Activated T-helper 17 cell treated with anti-CD3 and anti-CD28 coated beads, Interleukin-2, amount 50 U/mL, for 72 hours (primary cell): ENCODE measurements at regions not wholly inside any gene's neighbourhood (a gene's known extent, or its start where the extent isn't known, plus 50 kb on each side); places are given as distances from the start of the nearest gene placed in this dataset.
"Not testable (repeated sequence)": the region's sequence is repeated elsewhere in the genome, so short reads cannot be mapped to it uniquely, and the experiment has no call there.

Experiments
- ATAC-seq: fragments of 150-1000 bp; cut with Tn5 transposase; replicated peaks from 2 replicates; pipeline ENCODE4 v1.10.0; 2021; ENCODE audit warnings: mild to moderate bottlenecking, moderate library complexity
- H3K27ac Mint-ChIP-seq: one replicate; pipeline ENCODE4 v1.8.0; 2022; ENCODE audit warnings: mixed read lengths
- H3K27me3 Mint-ChIP-seq: one replicate; pipeline ENCODE4 v1.8.0; 2022; ENCODE audit warnings: mixed read lengths
- H3K36me3 Mint-ChIP-seq: one replicate; pipeline ENCODE4 v1.8.0; 2022; ENCODE audit warnings: low read depth, mild to moderate bottlenecking, mixed read lengths
- H3K4me1 Mint-ChIP-seq: one replicate; pipeline ENCODE4 v1.8.0; 2022; ENCODE audit warnings: mixed read lengths
- H3K4me3 Mint-ChIP-seq: one replicate; pipeline ENCODE4 v1.8.0; 2022; ENCODE audit warnings: mild to moderate bottlenecking, mixed read lengths
- H3K9me3 Mint-ChIP-seq: one replicate; pipeline ENCODE4 v1.8.0; 2022; ENCODE audit warnings: mixed read lengths

GRCh38 chr12:28023156-28023887 lies 50.8 kb upstream of the PTHLH start:
- no peaks in the 10 kb centered on the region for H3K9me3 Mint-ChIP-seq
- H3K36me3 Mint-ChIP-seq: no peaks in the 10 kb centered on the region
- H3K4me1 Mint-ChIP-seq: no peaks in the 10 kb centered on the region
- peaks cover 4% of the 10 kb centered on the region for H3K27me3 Mint-ChIP-seq
- no peak overlapping the region for H3K27ac Mint-ChIP-seq
- peak; percentile 45 for ATAC-seq
- H3K4me3 Mint-ChIP-seq: no peak overlapping the region

GRCh38 chr12:28024231-28024995 lies 51.9 kb upstream of the PTHLH start:
- H3K27ac Mint-ChIP-seq: no peak overlapping the region
- ATAC-seq: no peak

GRCh38 chr12:28025821-28026505 lies 53.4 kb upstream of the PTHLH start:
- Mint-ChIP-seq H3K27ac (peak overlapping the region; percentile 31), H3K4me1 (no peaks in the 10 kb centered on the region), H3K27me3 (peaks cover 4% of the 10 kb centered on the region)

More at GRCh38 chr12:28024231-28024995, 51.9 kb upstream of the PTHLH start:
- peaks cover 4% of the 10 kb centered on the region for H3K27me3 Mint-ChIP-seq
- H3K4me1 Mint-ChIP-seq: no peaks in the 10 kb centered on the region
- H3K4me3 Mint-ChIP-seq: no peak overlapping the region
- H3K9me3 Mint-ChIP-seq: no peaks in the 10 kb centered on the region
- H3K36me3 Mint-ChIP-seq: no peaks in the 10 kb centered on the region

GRCh38 chr12:28026701-28027100 lies 54.2 kb upstream of the PTHLH start:
- H3K36me3 Mint-ChIP-seq: no peaks in the 10 kb centered on the region
- peaks cover 4% of the 10 kb centered on the region for H3K27me3 Mint-ChIP-seq

More at GRCh38 chr12:28025821-28026505, 53.4 kb upstream of the PTHLH start:
- Mint-ChIP-seq H3K36me3 (no peaks in the 10 kb centered on the region), H3K4me3 (no peak overlapping the region), H3K9me3 (no peaks in the 10 kb centered on the region)
- no peak for ATAC-seq

GRCh38 chr12:28027328-28027727 lies 54.8 kb upstream of the PTHLH start:
- H3K36me3 Mint-ChIP-seq: no peaks in the 10 kb centered on the region

More at GRCh38 chr12:28026701-28027100, 54.2 kb upstream of the PTHLH start:
- ATAC-seq: no peak
- H3K4me3 Mint-ChIP-seq: no peak overlapping the region
- no peak overlapping the region for H3K27ac Mint-ChIP-seq
- no peaks in the 10 kb centered on the region for H3K4me1 Mint-ChIP-seq
- no peaks in the 10 kb centered on the region for H3K9me3 Mint-ChIP-seq

GRCh38 chr12:28027947-28028724 lies 55.6 kb upstream of the PTHLH start:
- H3K4me3 Mint-ChIP-seq: no peak overlapping the region
- no peaks in the 10 kb centered on the region for H3K9me3 Mint-ChIP-seq
- H3K4me1 Mint-ChIP-seq: no peaks in the 10 kb centered on the region
- no peaks in the 10 kb centered on the region for H3K36me3 Mint-ChIP-seq
- no peak overlapping the region for H3K27ac Mint-ChIP-seq
- peaks cover 4% of the 10 kb centered on the region for H3K27me3 Mint-ChIP-seq
- ATAC-seq: no peak

More at GRCh38 chr12:28027328-28027727, 54.8 kb upstream of the PTHLH start:
- Mint-ChIP-seq H3K4me1 (no peaks in the 10 kb centered on the region), H3K4me3 (no peak overlapping the region), H3K27ac (no peak overlapping the region), H3K9me3 (no peaks in the 10 kb centered on the region), H3K27me3 (peaks cover 4% of the 10 kb centered on the region)
- no peak for ATAC-seq

GRCh38 chr12:28032811-28033537 lies 60.4 kb upstream of the PTHLH start:
- H3K36me3 Mint-ChIP-seq: no peaks in the 10 kb centered on the region
- no peak overlapping the region for H3K27ac Mint-ChIP-seq
- no peak overlapping the region for H3K4me3 Mint-ChIP-seq
- no peaks in the 10 kb centered on the region for H3K4me1 Mint-ChIP-seq
- no peaks in the 10 kb centered on the region for H3K27me3 Mint-ChIP-seq
- no peaks in the 10 kb centered on the region for H3K9me3 Mint-ChIP-seq
- ATAC-seq: peak; percentile 38

GRCh38 chr12:28033538-28033915 lies 61.0 kb upstream of the PTHLH start:
- peak; percentile 37 for ATAC-seq
- no peaks in the 10 kb centered on the region for H3K9me3 Mint-ChIP-seq
- no peak overlapping the region for H3K27ac Mint-ChIP-seq
- no peaks in the 10 kb centered on the region for H3K36me3 Mint-ChIP-seq
- H3K27me3 Mint-ChIP-seq: no peaks in the 10 kb centered on the region
- no peak overlapping the region for H3K4me3 Mint-ChIP-seq
- no peaks in the 10 kb centered on the region for H3K4me1 Mint-ChIP-seq

- Mint-ChIP-seq H3K4me3 (no peak overlapping the region), H3K36me3 (no peaks in the 10 kb centered on the region), H3K4me1 (no peaks in the 10 kb centered on the region), H3K27ac (no peak overlapping the region), H3K9me3 (no peaks in the 10 kb centered on the region), H3K27me3 (no peaks in the 10 kb centered on the region)
- ATAC-seq: no peak
These were observed 61.7 kb upstream of the PTHLH start for GRCh38 chr12:28034271-28034670.

GRCh38 chr12:28035500-28035899 lies 63.0 kb upstream of the PTHLH start:
- Mint-ChIP-seq H3K4me3 (no peak overlapping the region), H3K9me3 (no peaks in the 10 kb centered on the region), H3K27ac (no peak overlapping the region), H3K27me3 (no peaks in the 10 kb centered on the region), H3K36me3 (no peaks in the 10 kb centered on the region), H3K4me1 (no peaks in the 10 kb centered on the region)
- ATAC-seq: no peak

GRCh38 chr12:28036940-28037339 lies 64.4 kb upstream of the PTHLH start:
- no peak overlapping the region for H3K4me3 Mint-ChIP-seq
- no peaks in the 10 kb centered on the region for H3K4me1 Mint-ChIP-seq
- no peak overlapping the region for H3K27ac Mint-ChIP-seq
- H3K27me3 Mint-ChIP-seq: no peaks in the 10 kb centered on the region
- no peaks in the 10 kb centered on the region for H3K9me3 Mint-ChIP-seq
- ATAC-seq: no peak
- H3K36me3 Mint-ChIP-seq: no peaks in the 10 kb centered on the region

- H3K4me1 Mint-ChIP-seq: no peaks in the 10 kb centered on the region
- no peak for ATAC-seq
- H3K27me3 Mint-ChIP-seq: no peaks in the 10 kb centered on the region
- no peaks in the 10 kb centered on the region for H3K9me3 Mint-ChIP-seq
- no peak overlapping the region for H3K27ac Mint-ChIP-seq
- H3K36me3 Mint-ChIP-seq: no peaks in the 10 kb centered on the region
- H3K4me3 Mint-ChIP-seq: no peak overlapping the region
These were observed 67.7 kb upstream of the PTHLH start for GRCh38 chr12:28040246-28040645.

- H3K27ac Mint-ChIP-seq, H3K36me3 Mint-ChIP-seq, H3K4me1 Mint-ChIP-seq, ATAC-seq, H3K9me3 Mint-ChIP-seq, H3K4me3 Mint-ChIP-seq: not testable (repeated sequence)
- H3K27me3 Mint-ChIP-seq: peaks cover 13% of the 10 kb centered on the region
These were observed 74.1 kb upstream of the PTHLH start for GRCh38 chr12:28046600-28046999.

- no peak overlapping the region for H3K4me3 Mint-ChIP-seq
- peaks cover 3% of the 10 kb centered on the region for H3K9me3 Mint-ChIP-seq
- H3K27me3 Mint-ChIP-seq: peaks cover 13% of the 10 kb centered on the region
- peak; percentile 34 for ATAC-seq
- H3K27ac Mint-ChIP-seq: no peak overlapping the region
- H3K4me1 Mint-ChIP-seq: no peaks in the 10 kb centered on the region
- no peaks in the 10 kb centered on the region for H3K36me3 Mint-ChIP-seq
These were observed 78.1 kb upstream of the PTHLH start for GRCh38 chr12:28050606-28051005.
